SU-DHL-6 (cell line): ENCODE measurements at regions not wholly inside any gene's neighbourhood (a gene's known extent, or its start where the extent isn't known, plus 50 kb on each side); places are given as distances from the start of the nearest gene placed in this dataset.

Experiments
- EZH2phosphoT487 ChIP-seq: fragments of 200-600 bp; sonication (generic), shearing (Covaris generic); conservative IDR thresholded peaks from 2 replicates; pipeline ENCODE4 v1.6.1; 2018; ENCODE audit warnings: mild to moderate bottlenecking, antibody characterized with exemption, low read length, moderate library complexity, mixed read lengths
- TF ChIP-seq, protein P1 (sequence below): fragments of 200-600 bp; sonication (generic); IDR thresholded peaks from one replicate; pipeline ENCODE4 v1.5.1; 2017; ENCODE audit warnings: antibody characterized with exemption, mild to moderate bottlenecking, low read length, moderate library complexity; ENCODE audit not compliant: insufficient read depth, poor library complexity, severe bottlenecking

DNA sequence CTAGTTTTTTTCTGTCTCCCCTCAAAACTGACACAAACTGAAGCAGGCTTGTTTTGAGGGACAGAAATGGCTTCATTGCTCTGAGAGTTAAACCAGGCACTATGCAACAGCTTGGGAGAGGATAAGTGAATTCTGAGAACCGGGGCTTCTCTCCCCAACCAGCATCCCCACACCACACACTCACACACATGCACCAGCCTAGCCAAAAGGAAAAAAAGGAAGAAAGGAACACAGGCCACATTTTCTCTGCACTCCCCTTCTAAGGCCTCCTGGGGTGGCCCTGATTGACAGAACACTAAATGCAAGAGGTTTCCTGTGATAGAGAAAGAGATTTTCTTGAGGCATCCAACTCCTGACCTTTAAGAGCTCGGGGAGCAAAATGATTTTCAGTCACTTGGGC, 177.5 kb downstream of the TLE3 start:
- TF ChIP-seq, protein P1, sequence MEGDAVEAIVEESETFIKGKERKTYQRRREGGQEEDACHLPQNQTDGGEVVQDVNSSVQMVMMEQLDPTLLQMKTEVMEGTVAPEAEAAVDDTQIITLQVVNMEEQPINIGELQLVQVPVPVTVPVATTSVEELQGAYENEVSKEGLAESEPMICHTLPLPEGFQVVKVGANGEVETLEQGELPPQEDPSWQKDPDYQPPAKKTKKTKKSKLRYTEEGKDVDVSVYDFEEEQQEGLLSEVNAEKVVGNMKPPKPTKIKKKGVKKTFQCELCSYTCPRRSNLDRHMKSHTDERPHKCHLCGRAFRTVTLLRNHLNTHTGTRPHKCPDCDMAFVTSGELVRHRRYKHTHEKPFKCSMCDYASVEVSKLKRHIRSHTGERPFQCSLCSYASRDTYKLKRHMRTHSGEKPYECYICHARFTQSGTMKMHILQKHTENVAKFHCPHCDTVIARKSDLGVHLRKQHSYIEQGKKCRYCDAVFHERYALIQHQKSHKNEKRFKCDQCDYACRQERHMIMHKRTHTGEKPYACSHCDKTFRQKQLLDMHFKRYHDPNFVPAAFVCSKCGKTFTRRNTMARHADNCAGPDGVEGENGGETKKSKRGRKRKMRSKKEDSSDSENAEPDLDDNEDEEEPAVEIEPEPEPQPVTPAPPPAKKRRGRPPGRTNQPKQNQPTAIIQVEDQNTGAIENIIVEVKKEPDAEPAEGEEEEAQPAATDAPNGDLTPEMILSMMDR: no peak
- no peak for TF ChIP-seq EZH2phosphoT487
